ENCODE measurements at regions not wholly inside any gene's neighbourhood (a gene's known extent, or its start where the extent isn't known, plus 50 kb on each side); places are given as distances from the start of the nearest gene placed in this dataset.

- no peak for TF ChIP-seq ZBTB33 (IDR thresholded peaks at IDR 0.05; ENCODE audit: extremely low read depth, insufficient replicate concordance, low read length)
- no peak for TF ChIP-seq EGR1 (IDR thresholded peaks at IDR 0.05; ENCODE audit: low read depth)
- no peak for TF ChIP-seq CTCF (IDR thresholded peaks at IDR 0.05 in 2 of 3, conservative IDR thresholded peaks at IDR 0.05 in 1 of 3; ENCODE audit: borderline replicate concordance in 1 of 3, insufficient read depth in 1 of 3, low read depth in 2 of 3, low read length in 2 of 3)
- TF ChIP-seq POLR2AphosphoS5 (IDR thresholded peaks at IDR 0.05; ENCODE audit: low read depth, low read length): no peak
- no peak for TF ChIP-seq SP1 (IDR thresholded peaks at IDR 0.05; ENCODE audit: low read depth)
- no peak for TF ChIP-seq RAD21 (IDR thresholded peaks at IDR 0.05; ENCODE audit: low read depth)
- no peak for TF ChIP-seq REST (IDR thresholded peaks at IDR 0.05; ENCODE audit: low read depth)
- no peak for TF ChIP-seq CEBPB (IDR thresholded peaks at IDR 0.05; ENCODE audit: low read depth)
- TF ChIP-seq EZH2 (IDR thresholded peaks at IDR 0.05): no peak
- TF ChIP-seq POLR2A (IDR thresholded peaks at IDR 0.05; ENCODE audit: borderline replicate concordance, extremely low read depth, insufficient read depth, insufficient read length): no peak
- TF ChIP-seq FOSL1 (IDR thresholded peaks at IDR 0.05; ENCODE audit: low read depth): no peak
- TF ChIP-seq YY1 (IDR thresholded peaks at IDR 0.05; ENCODE audit: extremely low read depth, insufficient replicate concordance, low read depth, low read length): no peak
- TF ChIP-seq ZFX (IDR thresholded peaks at IDR 0.05): no peak
Observed at GRCh38 chr1:70553567-70553956, 142.5 kb downstream of the CTH start.

Measured in HCT116 (cell line).